ENCODE measurements at regions not wholly inside any gene's neighbourhood (a gene's known extent, or its start where the extent isn't known, plus 50 kb on each side); places are given as distances from the start of the nearest gene placed in this dataset.

- FAIRE-seq (no peak), DNase-seq (ENCODE audit: low read depth) (peak; percentile 33)
- TF ChIP-seq CTCF (IDR thresholded peaks at IDR 0.05; ENCODE audit: insufficient read depth, low read length, severe bottlenecking) = no peak
- no peak overlapping the region for H3K4me3 ChIP-seq (ENCODE audit: low read depth, low read length)
- H3K36me3 ChIP-seq (ENCODE audit: control insufficient read depth, insufficient read depth, low read length) = no peaks in the 10 kb centered on the region
- no peaks in the 10 kb centered on the region for H3K27me3 ChIP-seq (ENCODE audit: control insufficient read depth, insufficient read depth, low read length)
These were observed 71.6 kb upstream of the XPA start for GRCh38 chr9:97768746-97769145.

GRCh38 chr9:97769208-97769607 lies 72.1 kb upstream of the XPA start:
- no peak for TF ChIP-seq CTCF (IDR thresholded peaks at IDR 0.05; ENCODE audit: insufficient read depth, low read length, severe bottlenecking)
- FAIRE-seq (no peak), DNase-seq (ENCODE audit: low read depth) (peak; percentile 60)
- Histone ChIP-seq H3K4me3 (ENCODE audit: low read depth, low read length) (no peak overlapping the region), H3K27me3 (ENCODE audit: control insufficient read depth, insufficient read depth, low read length) (no peaks in the 10 kb centered on the region), H3K36me3 (ENCODE audit: control insufficient read depth, insufficient read depth, low read length) (no peaks in the 10 kb centered on the region)

GRCh38 chr9:97770808-97771372 lies 73.8 kb upstream of the XPA start:
- no peak for FAIRE-seq

GRCh38 chr9:97771641-97772040 lies 74.5 kb upstream of the XPA start:
- FAIRE-seq (no peak), DNase-seq (ENCODE audit: low read depth) (no peak)
- TF ChIP-seq CTCF (IDR thresholded peaks at IDR 0.05; ENCODE audit: insufficient read depth, low read length, severe bottlenecking) = no peak
- Histone ChIP-seq H3K36me3 (ENCODE audit: control insufficient read depth, insufficient read depth, low read length) (no peaks in the 10 kb centered on the region), H3K4me3 (ENCODE audit: low read depth, low read length) (no peak overlapping the region), H3K27me3 (ENCODE audit: control insufficient read depth, insufficient read depth, low read length) (no peaks in the 10 kb centered on the region)

More at GRCh38 chr9:97770808-97771372, 73.8 kb upstream of the XPA start:
- no peak overlapping the region for H3K4me3 ChIP-seq (ENCODE audit: low read depth, low read length)
- no peaks in the 10 kb centered on the region for H3K36me3 ChIP-seq (ENCODE audit: control insufficient read depth, insufficient read depth, low read length)
- TF ChIP-seq CTCF (IDR thresholded peaks at IDR 0.05; ENCODE audit: insufficient read depth, low read length, severe bottlenecking) = no peak
- H3K27me3 ChIP-seq (ENCODE audit: control insufficient read depth, insufficient read depth, low read length) = no peaks in the 10 kb centered on the region
- DNase-seq (ENCODE audit: low read depth) = no peak

- TF ChIP-seq CTCF (IDR thresholded peaks at IDR 0.05; ENCODE audit: insufficient read depth, low read length, severe bottlenecking) = no peak
- Histone ChIP-seq H3K4me3 (ENCODE audit: low read depth, low read length) (no peak overlapping the region), H3K36me3 (ENCODE audit: control insufficient read depth, insufficient read depth, low read length) (no peaks in the 10 kb centered on the region), H3K27me3 (ENCODE audit: control insufficient read depth, insufficient read depth, low read length) (no peaks in the 10 kb centered on the region)
- FAIRE-seq (no peak), DNase-seq (ENCODE audit: low read depth) (no peak)
These were observed 75.0 kb upstream of the XPA start for GRCh38 chr9:97772145-97772544.

- Histone ChIP-seq H3K36me3 (ENCODE audit: control insufficient read depth, insufficient read depth, low read length) (no peaks in the 10 kb centered on the region), H3K4me3 (ENCODE audit: low read depth, low read length) (no peak overlapping the region), H3K27me3 (ENCODE audit: control insufficient read depth, insufficient read depth, low read length) (no peaks in the 10 kb centered on the region)
- no peak for TF ChIP-seq CTCF (IDR thresholded peaks at IDR 0.05; ENCODE audit: insufficient read depth, low read length, severe bottlenecking)
- DNase-seq (ENCODE audit: low read depth) (peak; percentile 78), FAIRE-seq (peak; percentile 68)
These were observed 76.0 kb upstream of the XPA start for GRCh38 chr9:97773091-97773490.
